ENCODE measurements at regions not wholly inside any gene's neighbourhood (a gene's known extent, or its start where the extent isn't known, plus 50 kb on each side); places are given as distances from the start of the nearest gene placed in this dataset.
"Not testable (repeated sequence)": the region's sequence is repeated elsewhere in the genome, so short reads cannot be mapped to it uniquely, and the experiment has no call there.

DNA sequence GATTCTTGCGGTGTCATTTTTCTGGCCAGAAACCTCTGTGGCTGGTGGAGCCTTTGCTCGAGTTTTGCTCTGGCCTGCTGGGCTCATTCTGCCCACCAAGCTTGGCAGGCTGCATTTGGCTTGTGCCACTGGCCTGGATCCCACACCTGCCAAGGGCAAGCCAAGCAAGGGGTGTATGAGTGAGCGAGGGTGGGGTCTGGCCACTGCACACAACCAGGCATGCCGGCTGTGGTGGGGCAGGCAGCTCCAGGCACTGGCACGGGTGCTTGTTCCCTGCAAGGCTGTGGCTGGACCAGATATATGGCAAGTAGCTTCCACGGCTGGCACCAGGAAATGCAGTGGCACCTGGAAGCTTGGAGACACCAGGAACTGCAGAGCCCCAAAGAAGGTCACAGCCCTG, 68.6 kb upstream of the PPP3CA start:
- DNase-seq = no peak

DNA sequence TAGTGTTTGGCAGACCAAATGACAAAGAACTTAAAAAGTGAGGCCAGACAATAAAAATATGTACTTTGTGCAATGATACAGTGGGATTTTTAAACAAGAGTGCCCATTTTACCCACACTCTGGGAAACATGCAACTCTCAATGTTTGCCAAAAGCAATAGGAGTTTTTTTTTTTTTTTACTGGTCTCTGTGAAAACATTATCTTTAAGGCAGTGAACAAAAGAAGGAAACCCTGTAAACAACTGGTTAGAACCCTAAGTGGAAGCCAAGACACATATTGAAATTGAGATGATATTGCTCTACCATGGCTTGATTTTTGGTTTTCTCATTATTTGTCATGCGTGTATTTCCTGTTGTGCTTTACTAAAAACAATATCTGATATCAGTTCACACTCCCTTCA, 67.2 kb upstream of the PPP3CA start:
- no peak for DNase-seq

DNA sequence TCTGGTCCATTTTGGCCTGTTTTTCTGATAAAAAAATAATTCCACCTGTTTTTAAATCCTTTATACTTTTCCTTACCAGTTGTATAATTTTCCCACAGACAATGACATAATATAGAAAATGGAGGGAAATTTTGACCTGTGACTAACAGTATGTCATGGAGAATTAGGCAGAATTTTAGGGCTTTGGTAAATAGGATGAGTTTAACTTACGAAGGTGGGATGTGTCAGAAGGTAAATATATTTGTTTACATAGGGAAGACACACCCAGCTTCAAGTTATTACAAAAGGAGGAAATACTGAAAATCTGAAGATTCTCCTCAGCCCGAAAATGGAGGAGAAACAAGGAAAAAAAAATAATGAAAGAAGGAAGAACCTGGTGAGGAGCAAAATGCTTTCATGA, 64.6 kb upstream of the PPP3CA start:
- DNase-seq = no peak

DNA sequence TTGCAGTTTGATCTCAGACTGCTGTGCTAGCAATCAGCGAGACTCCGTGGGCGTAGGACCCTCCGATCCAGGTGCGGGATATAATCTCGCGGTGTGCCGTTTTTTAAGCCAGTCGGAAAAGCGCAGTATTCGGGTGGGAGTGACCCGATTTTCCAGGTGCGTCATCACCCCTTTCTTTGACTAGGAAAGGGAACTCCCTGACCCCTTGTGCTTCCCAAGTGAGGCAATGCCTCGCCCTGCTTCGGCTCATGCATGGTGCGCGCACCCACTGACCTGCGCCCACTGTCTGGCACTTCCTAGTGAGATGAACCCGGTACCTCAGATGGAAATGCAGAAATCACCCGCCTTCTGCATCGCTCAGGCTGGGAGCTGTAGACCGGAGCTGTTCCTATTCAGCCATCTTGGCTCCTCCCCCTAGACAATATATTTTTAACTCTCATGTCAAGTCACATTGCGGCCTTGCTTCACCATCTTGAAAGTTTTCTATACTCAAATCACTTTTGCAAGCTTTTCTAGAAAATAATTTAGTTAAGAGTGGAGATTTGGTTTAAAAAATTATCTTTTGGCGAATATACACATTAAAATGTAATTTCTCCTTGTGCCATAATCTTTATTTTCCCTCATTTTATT, 64.1 kb upstream of the PPP3CA start:
- not testable (repeated sequence) for DNase-seq

DNA sequence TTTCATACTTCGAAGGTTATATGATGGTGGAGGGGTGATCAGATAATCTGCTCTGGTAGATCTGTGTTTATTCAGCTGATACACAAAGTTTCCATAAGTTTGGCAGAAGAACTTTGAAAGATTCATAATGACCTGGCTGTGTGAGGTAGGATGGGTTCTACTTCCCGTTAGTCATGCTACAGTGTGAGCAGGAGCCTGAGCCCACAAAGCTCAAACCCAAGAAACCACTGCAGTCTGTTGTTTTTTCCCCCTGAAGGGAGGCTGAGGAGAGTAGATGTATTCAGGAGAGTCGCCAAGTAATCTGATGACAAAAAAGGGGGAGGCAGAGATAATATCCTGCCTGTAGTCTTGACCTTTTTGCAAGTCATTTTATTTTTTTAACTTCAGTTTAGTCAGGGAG, 52.8 kb upstream of the PPP3CA start:
- no peak for DNase-seq

DNA sequence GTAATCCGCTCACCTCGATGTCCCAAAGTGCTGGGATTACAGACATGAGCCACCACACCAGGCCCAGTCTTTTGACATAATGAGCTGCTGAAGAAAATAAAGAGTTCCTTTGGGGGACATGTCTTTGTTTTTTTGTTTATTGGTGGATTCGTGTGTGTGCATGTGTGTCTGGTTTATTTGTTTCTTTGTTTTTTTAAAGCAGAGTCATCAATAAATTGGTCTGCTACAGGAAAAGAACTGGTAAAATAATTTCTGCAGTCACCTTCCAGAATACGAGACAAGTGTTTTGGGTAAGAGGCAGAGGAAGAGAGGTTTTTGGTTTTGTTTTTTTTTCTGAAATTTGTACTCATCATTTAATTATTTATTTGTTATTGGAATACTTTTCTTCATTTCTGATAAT, 51.5 kb upstream of the PPP3CA start:
- DNase-seq = no peak

Measured in CD4-positive, alpha-beta T cell treated with Interleukin-17A for 4 hours (primary cell).